ENCODE measurements at regions not wholly inside any gene's neighbourhood (a gene's known extent, or its start where the extent isn't known, plus 50 kb on each side); places are given as distances from the start of the nearest gene placed in this dataset.

GRCh38 chr14:51307551-51307950, 67.5 kb downstream of the TMX1 start:
- DNase-seq (ENCODE audit: low spot score): no peak

DNA sequence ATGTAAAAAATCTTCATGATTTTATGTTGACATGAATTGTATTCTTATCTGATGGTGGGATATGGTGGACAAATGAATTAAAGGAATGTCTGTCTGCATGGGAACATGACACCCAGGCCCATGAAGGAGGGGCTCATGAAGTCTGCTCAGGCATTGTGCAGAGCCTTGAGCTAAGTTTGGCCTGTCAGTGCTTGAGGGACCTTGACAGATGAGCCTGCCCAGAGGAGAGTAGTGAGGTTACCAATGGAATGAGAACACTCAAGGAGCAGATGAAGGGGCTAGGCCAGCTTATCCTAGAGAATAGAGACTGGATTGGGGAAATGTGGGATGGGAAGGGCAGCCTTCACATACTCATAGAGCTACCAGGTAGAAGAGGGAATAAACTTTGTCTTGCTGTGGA, 68.8 kb downstream of the TMX1 start:
- no peak for DNase-seq (ENCODE audit: low spot score)

DNA sequence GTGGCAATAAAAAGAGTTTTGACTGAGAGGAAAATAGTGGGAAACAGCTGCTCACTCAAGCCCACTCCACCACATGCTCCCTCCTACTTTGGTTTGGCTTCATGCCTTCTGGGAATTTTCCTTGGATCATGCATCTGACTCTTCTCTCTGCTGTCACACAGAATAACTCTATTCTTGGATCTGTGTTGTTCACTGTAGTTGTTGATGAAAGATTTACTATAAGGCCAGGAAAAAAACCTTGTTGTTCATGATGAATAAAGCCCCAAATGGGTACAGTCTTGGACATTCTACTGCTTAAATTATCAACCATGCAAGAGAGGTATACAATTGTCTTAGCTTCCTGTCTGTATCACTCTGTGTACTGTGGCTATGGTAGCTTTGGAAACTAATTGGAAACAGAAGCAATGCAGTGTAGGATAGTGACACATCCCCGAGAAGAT, 70.5 kb downstream of the TMX1 start:
- DNase-seq (ENCODE audit: low spot score): no peak

DNA sequence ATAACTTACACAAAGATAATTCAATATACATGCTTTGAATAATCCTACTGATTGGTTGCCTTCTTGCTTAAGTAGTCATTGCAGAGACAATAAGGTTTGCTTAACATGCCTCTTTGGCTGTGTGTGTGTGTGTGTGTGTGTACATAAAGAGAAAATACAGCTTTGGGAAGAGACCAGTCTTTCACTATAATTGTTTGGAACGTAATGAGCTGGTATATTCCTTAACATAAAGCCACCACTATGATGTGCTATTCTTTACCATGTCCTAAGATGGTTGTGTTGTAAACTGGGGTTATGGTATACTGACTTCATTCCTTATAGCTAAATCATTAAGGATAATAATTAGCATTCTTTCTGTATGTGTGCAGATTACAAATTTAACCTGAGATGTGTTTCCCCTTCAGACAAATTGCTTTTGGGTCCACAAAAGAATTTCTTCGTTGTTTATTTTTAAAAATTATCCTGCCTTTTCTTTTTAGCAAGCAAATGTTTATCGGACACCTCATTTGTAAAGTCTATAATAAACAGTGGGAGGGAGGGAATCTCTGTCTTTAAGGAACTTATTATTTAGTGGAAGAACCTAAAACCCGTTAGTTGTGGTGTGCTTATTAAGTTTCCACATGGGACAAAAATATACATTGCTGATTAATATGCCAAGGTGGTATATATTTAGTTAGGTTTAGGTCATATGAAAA, 74.4 kb downstream of the TMX1 start:
- DNase-seq (ENCODE audit: low spot score): no peak

DNA sequence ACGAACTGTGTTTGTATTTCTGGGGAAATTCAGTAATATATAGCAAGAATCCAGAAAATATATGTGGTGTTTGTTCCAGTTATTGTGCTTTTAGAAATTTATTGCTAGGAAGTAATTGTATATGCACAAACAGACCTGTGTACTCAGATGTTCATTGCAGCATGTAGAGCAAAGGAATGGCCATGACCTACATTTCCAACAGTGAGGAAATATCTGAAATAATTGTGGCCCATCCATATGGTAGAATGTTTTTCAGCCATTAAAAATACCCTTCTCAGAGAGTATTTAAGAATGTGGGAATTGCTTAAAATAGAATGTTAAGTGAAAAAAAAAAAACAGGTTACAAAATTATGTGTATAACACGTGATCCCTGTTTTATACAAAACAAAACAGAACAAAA, 77.3 kb downstream of the TMX1 start:
- DNase-seq (ENCODE audit: low spot score): no peak

- DNase-seq (ENCODE audit: low spot score): peak; percentile 84
These were observed 79.0 kb downstream of the TMX1 start for GRCh38 chr14:51318813-51319597.

DNA sequence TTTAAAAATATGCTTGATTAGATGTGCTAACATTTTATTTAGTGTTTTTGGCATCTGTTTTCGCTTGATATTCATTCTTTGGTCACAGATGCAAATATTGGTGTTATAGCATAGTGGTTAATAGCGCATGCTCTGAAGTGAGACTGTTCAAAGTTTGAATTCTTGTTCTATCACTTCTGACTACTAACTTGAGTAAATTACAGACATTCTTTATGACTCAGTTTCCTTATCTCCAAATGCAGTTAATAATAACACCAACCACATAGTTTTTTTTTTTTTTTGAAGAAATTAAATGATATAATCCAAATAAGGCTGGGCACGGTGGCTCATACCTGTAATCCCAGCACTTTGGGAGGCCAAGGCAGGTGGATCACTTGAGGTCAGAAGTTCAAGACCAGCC, 81.0 kb downstream of the TMX1 start:
- DNase-seq (ENCODE audit: low spot score): no peak

DNA sequence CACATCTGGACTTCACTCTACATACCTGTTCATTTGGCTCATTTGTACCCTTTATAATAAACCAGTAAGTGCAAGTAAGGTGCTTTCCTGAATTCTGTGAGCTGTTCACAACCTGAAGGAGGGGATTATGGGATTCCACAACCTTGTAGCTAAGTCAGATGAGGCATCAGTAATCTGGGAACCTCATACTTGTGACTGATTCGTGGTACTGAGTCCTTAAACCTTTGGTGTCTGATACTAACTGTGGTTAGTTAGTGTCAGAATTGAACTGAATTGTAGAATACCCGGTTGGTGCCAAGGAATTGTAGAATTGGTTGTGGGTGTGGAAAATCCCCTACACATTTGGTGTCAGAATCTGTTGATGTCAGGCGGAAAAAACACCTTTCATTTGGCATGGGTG, 83.4 kb downstream of the TMX1 start:
- DNase-seq (ENCODE audit: low spot score): no peak

DNA sequence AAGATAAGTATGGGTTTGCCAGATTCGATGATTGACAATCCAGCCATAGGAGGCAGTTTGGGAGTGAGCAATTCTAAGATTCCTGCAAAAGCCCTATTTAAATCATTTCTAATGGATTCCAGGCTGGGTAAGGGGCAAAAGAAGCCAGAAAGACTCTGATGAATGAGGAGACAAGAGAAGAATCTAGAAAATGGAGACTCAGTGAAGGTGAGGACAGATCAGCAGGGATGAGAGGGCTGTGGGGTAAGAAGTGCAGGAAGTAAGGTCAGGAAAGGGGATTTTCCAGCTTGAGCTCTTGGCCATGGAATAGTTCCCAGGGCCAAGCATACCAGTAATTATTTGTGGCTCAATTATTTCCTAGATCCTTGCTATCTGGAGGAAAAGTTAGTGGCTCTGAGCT, 87.3 kb downstream of the TMX1 start:
- DNase-seq (ENCODE audit: low spot score): no peak

GRCh38 chr14:51328064-51328771, 88.2 kb downstream of the TMX1 start:
- DNase-seq (ENCODE audit: low spot score): no peak

GRCh38 chr14:51328772-51329353, 88.8 kb downstream of the TMX1 start:
- no peak for DNase-seq (ENCODE audit: low spot score)

DNA sequence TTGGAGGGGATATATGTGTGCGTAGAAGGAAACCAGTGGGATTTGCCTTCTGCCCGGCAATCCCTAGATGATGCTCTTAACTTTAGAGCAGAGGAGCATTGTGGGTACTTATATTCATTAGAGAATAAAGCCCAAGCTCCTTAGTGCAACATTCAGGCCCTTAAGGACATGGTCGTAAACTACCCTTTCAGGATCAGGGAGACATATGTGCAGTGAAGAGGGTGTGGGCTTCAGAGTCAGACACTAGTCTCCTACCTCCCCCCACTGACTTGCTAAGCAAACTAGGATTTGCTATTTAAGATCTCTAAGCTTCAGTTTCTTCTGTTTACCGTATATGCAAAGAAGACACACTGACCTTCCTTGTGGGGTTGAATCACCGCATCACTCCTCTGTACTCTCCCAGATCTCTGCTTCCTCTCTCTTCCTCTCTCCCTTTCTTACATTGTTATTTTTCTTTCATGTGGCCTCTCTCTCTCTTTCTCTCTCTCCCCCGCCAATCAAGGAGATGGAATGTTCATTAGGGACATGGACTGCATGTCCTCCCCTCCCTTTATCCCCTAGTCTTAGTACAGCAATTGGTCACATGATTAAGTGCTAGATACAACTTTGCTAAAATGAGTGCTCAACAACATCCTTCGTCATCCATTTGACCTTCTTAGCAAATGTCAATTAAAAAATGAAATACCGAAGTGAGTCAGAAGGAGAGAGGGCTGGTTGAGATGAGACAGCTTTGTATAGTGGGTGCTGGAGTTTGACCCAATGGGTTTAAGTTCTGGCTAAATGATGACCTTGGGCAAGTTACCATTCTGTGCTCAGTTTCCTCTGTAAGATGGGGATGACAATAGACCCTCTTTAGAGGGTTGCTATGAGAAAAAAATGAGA, 91.7 kb downstream of the TMX1 start:
- DNase-seq (ENCODE audit: low spot score): no peak

DNA sequence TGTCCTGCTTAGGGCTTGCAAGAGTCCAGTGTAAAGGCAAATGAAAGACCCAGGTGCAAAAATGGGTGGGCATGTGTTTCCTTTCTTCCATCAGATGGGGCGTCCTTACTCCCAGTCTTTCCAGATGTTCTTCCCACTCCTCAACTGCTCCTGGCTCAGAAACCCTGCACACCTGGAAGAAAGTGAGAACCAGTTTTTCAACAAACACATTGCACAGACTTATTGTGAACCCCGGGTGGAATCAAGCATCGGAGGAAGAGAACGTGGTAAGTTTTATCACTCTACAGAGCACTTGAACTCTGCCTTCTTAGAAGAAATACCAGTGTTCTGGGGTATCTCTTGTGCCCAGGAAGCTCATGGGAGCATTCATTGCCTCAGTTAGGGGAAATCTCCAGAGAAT, 93.3 kb downstream of the TMX1 start:
- DNase-seq (ENCODE audit: low spot score): no peak

DNA sequence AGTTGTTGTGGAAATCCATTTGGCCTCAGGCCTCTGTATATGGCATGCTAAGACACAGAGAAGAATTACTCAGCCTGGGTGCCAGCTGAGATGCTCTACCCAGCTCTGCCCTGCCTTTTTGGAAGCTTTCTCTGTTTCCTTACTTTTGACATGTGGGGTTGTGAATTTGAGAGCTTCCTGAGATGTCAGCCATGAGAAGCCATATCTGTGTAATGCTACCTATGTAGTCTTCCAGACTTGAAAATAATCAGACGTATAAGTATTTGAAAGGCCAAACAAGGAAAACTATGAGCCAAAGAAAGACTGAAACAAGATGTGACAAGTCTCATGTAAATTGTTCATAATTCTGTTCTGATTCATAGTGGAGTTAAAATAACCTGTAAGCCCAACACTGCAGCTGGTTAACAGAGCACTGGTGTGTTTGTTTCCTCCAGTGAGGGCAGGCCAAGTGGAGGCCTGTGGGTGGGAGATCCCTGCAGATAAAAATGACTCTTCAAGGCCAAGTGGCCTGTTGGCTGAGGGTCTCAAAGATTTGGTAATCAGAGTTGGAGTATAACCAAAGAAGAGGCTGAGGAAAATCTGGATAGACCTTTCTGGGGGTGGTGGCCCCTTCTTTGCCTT, 94.0 kb downstream of the TMX1 start:
- DNase-seq (ENCODE audit: low spot score): no peak

GRCh38 chr14:51334566-51334965, 94.5 kb downstream of the TMX1 start:
- no peak for DNase-seq (ENCODE audit: low spot score)

DNA sequence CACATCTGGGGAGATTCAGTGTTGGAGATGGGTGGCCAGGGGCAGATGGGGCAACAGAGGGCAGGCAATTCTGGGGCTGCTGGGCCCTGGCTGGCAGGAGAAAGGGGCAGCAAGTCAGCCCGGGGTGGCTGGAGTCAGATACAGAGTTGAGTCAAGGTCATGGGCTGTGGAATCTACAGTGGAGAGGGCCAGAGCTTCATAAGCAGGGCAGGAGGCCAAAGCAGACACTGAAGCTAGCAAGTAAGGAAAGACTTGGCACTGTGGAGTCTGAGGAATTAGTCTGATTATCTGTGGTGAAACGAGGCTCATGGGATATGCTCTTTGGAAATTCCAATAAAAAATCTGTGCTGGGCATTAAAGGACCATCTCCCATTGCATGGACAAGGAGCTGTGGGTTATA, 95.5 kb downstream of the TMX1 start:
- DNase-seq (ENCODE audit: low spot score): no peak

DNA sequence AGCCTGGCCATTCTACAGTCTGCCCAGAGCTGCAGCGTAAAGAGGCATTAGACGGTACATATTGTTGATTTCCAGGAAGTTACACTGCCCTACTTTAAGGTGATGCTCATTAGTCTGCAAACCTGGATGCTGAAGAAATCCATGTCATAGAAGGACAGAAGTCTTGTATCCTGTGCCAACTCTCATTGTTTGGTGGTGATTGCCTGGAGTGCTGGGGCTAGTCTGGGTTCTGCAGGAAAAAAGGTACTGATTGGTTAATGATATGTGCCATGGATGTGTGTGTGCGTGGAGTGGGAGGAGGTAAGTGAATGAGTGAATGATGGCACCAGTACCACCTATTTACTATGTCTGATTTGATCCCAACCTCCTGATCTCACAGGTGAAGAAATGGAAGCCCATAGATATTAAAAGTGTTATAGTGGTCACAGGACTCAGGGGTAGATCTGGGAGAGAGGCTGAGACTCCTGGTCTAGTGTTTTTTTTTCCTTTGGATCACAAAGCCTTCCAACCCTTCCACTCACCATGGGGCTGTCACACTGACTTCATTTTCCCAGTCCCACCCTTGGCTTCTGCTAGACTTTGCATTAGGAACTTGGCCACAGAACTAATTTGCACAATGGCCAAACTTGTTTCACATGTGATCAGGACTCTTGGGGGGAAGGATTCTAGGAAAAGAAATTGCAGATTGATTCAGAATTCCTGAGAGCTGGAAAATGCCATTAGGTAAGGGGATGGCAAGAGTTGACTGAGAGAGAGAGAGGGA, 96.1 kb downstream of the TMX1 start:
- DNase-seq (ENCODE audit: low spot score): no peak

DNA sequence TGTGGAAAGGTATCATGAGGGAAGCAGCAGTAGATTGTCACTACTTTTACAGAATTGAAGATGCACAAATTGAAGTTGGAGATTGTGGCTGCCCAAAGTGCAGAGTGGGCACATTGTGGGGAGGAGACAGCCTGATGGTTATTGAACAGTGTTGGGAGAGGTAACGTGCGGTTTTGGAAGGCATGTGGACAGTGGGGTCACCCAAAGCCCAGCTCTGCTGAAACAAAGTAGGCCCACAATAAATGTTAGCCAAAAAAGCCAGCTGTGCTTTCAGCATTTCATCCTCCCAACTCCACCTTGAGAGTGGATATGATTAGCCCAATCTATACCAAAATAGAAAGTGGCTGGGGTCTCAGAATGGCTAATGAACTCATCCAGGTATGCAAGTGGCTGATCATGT, 96.7 kb downstream of the TMX1 start:
- no peak for DNase-seq (ENCODE audit: low spot score)

- no peak for DNase-seq (ENCODE audit: low spot score)
These were observed 97.5 kb downstream of the TMX1 start for GRCh38 chr14:51337520-51337919.

DNA sequence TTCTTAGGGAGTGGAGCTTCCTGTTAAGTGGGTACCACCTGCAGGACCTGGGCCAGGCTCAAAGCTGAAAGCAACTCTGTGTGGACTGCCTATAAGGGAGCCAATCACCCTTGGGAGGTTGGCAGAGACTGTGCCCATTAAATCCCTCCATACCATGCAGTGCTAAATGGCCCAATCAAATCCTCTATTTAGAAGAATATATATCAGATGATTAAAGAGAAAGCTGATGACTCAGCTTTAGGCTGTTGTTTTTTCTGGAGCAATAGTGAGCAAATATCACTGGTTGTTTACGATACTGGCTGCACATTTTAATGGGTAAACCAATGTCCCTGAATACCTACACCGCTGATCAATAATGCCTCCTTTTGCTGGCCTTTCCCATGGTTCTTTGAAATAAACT, 101.3 kb downstream of the TMX1 start:
- DNase-seq (ENCODE audit: low spot score): no peak

DNA sequence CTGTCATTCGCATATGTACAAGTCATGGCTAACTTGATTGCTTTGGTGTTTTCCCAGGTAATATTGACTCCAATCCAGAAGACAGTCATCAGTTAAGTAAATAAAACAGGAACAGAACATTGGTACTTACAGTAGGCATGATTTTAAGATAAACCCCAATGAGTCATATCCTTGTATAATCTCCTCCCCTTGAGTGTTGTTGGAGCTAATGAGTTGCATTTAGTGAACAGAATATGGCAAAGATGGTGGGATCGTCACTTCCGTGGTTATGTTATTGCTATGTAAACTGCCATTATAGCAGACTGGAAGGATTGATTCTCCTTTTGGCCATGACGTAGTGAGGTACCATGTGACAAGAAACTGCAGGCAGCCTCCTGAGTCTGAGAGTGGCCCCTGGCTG, 102.2 kb downstream of the TMX1 start:
- peak; percentile 19 for DNase-seq (ENCODE audit: low spot score)

All from COLO829 (cell line).